Daoy (cell line): ENCODE measurements at regions not wholly inside any gene's neighbourhood (a gene's known extent, or its start where the extent isn't known, plus 50 kb on each side); places are given as distances from the start of the nearest gene placed in this dataset.

Experiments used
- DNase-seq: peaks from one replicate; pipeline ENCODE4 v3.0.0-alpha.2; 2015; ENCODE audit warnings: low read depth

DNA sequence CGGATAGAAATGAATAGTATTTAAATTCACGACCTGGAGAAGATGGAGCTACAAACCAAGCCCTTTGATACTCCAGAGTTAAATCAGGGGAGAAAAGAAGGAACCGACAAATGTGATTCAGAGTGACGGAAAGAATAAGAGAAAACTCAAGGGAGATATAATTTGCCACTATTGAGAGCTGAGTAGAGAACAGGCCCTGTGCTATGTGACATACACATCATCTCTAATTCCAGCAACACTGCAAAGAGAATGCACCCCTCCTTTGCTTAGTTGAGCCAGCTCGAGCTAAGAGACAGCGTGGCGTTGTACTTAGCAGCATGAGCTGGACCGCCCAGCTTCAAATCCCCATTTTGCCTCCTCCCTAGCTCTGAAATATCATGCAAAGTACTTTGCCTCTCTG is 266.4 kb upstream of the TENM3 start:
- DNase-seq: no peak

DNA sequence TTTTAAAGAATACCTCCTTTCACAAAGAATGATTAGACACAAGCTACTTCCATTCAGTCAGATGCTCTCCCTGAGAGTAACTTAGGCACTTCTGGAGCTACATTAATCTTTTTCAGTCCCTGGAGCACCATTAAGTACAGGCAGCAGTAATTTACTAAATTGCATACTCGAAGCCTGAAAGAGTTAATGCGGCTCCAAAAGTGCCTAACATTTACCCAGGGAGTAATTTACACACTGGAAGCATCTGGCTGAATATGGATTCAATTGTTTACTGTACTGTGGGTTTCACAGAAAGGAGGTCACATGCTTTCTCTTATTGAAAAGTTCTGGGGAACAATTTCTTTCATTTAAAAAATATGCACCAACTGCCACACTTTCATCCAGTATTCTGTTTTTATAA is 260.8 kb upstream of the TENM3 start:
- DNase-seq: no peak

DNA sequence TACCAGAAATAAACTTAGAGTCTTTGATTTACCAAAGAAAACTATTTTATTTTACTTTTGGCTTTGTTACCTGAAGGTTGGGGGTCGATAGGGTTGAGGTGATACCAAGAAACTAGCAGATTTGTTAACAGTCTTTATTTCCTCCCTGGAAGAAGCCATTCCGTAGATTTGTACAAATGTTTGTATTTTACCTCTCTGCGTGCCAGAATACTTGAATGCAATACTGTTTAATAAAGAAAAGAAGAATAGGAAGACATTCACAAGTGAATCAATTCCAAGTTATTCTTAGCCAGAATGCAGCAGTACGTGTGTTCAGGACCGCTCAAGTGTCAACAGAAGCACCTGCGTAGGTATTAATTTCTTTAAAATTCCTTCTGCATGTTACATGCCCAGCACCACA is 260.3 kb upstream of the TENM3 start:
- DNase-seq: no peak

DNA sequence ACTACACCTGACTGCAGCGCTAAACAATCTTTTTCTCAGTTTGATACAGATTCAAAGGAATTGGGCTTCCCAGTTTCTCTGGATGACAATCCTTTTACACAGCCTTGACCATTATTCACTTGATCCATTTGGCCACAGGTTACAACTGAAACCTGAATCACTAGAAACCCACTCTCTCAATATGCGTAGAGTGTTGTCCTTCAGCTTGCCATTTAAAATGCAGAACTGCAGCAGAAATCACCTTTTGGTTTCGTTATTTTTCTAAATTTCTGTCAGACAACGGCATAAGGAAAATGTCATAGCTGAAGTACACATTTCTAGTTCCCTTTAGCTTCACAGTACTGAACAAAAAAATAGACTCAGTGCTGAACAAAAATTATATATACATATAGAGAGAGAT is 255.8 kb upstream of the TENM3 start:
- DNase-seq: no peak

- no peak for DNase-seq
Observed at GRCh38 chr4:181989071-181989470, 254.1 kb upstream of the TENM3 start.

DNA sequence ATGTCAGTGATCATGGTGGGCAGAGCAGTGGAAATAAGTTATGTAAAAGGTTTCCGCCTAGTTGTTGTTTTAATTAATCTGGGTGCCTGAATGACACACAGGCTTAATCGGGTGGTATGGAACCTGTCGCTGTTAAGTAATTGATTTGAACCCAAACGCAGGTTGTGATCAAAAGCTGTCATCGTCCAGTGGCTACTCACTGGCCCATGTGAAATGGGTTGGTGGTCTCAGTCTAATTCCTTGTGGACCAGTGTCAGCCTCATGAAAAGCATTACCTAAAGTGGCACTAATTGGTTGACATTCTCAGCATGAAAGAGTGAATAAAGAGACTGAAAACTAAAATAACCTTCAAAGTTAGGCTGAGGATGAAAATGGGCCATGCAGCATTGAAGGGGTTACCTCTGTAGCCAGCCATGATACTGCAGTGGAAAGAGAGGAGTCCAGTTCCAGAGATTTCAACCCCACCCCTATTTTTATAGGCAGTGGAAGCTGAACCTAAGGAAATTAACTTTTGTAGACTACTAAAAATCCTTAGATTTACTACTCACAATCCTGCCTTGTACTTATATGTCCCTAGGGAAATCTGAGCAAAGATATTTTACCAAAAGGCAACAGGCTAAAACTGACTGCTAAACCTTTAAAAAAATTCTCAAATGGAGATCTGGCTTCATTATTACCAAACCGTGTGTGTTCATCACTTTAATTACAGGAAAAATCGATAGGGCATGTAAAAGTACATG is 251.7 kb upstream of the TENM3 start:
- DNase-seq: no peak

DNA sequence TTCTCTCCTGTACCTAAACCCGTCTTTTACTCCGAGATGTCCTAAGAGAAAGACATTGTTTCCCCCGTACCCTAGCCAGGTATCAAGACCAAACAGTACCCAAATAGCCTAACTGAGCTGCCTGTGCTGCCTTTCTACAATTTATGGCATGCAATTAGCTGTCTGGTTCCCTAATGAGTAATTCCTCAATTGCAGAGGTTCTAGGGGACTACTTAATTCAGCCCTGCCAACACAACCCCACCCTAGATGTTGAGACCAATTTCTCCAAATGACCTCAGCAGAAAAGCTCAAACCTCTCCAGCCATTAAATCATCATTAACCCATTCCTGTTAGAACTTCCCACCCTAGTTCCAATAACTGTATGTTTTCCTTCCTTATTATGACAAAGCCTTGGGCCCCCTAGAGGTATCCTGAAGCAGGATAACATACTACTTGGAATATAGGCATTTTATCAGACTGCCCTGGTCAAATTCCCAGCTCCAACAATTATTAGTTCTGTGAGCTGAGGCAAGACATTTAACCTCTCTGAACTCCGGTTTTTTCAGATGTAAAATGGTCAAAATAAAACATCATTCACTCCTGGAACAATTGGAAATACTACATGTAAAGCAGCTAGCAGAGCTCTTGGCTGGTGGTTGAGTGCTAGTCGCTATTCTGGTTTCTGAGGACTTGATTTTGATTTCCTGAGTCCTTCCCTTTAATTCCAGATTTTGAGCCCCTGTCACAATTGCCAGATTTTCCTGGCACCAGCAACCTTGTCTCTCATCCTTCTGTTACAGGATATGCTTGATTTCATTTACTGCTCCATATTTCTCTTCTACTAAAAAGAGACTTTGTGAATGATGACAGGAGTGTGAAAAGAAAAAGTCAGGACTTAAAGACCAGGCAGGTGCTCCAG is 244.6 kb upstream of the TENM3 start:
- no peak for DNase-seq

- no peak for DNase-seq
Observed at GRCh38 chr4:182000077-182000476, 243.1 kb upstream of the TENM3 start.

DNA sequence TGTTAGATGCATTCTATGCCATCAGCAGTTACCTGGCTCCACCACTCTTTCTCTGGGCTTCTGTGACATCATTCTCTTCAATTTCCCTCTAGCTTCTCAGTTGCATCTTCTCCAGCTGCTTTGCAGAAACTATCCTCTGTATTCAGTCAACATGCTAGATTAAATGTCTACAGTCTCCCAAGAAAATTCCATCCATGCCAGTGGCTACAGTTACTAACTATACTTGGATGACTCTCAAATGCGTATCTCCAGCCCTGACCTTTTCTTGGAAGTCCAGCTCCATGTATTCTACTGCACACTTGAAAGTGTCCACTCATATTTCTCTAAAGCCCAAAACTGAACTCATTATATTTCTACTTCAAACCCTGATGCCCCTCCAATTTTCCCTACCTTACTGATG is 232.3 kb upstream of the TENM3 start:
- DNase-seq: no peak

DNA sequence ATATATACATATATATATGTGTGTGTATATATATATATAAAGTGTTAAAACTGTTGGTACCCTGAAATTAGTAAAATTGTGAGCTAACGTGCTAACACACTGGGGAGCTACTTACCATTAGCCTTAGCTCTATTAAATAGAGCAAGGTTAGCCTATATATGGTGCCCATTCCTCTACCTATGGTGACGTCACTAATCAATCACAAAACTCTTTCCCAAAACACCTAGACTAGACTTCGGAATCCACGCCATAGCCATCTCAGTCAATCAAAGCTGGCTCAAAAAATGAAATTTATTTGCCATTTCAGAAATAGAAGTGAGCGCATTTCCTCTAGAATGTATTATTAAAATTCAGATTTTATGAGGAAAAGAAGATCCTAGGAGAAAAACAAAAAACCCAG is 229.0 kb upstream of the TENM3 start:
- DNase-seq: no peak

DNA sequence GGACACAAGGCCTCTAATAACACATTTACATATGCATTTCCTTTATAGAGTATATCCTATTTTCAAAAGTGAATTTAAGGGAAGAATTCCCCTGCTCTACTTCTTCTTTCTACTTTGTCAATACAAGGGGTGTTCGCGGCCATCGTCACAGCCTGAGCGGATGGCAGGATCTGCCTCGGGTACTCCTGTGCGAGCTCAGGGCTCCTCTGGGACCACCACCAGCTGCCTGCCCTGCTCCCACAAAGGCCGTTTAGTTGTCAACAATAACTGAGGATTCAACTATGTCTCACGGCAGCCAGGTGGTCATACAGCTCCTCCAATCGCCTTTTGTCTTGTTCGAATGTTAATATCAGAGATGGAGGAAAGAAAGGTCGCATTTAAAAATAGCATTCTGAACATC is 228.2 kb upstream of the TENM3 start:
- DNase-seq: no peak

GRCh38 chr4:182015893-182016292 is 227.3 kb upstream of the TENM3 start:
- peak; percentile 63 for DNase-seq

GRCh38 chr4:182017038-182017437 is 226.2 kb upstream of the TENM3 start:
- DNase-seq: peak; percentile 20

DNA sequence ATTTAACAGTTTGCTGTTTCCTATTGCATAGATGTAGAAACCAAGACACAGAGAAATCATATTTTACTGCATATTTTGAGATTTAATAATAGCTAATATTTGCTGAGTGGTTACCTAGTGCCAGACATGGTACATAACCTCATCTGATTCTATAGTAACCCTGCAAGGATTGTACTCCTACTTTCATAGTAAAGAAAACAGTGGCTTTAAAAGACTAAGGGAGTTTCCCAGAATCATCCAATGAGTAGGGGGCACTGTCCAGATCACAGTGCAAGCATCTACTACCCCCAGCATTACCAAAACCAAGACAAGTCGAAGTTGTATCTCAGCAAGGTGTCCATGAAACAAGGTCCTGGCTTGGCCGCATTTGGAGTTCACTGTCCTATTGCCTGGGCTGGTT is 224.5 kb upstream of the TENM3 start:
- DNase-seq: no peak

DNA sequence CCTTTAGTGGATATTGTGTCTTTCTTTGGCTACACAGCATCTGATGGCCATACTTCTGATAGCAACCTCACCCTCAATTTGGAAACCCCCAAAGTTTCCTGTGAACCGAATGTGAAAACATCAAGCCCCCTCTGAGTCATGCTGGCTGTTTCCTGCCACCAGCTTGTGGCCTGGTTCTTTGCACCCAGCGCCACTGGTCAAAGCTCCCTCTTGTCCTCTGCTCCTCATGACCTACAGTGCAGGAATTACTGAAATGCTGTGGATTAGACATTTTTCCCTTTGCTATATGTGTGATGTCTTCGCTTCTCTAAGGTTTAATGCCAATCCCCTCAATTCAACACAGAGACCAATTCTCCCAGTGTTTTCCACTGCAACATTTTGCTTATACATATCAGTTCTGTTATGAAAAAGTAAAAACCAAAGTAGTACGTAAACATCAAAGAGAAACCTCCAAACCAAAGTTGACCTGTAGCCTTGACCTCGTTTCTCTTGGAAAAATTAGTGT is 224.0 kb upstream of the TENM3 start:
- peak; percentile 43 for DNase-seq

DNA sequence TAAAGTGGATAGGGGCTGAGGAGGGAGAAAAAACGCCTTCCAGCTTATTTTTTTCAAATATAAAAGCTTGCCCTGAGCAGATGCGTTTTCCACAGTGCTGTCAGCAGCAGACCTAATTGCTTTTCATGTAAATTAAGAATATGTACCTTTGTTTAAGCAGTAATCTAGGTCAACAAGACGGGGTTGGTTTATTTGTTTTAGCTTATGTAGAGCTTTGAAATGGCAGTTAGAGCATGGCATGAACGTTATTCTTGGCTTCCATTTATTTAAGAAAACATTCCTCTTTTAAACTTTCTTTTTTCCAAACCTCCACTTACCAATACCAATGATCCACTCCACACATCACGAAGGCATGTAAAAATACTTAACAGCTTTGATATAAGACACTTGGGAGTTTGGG is 220.3 kb upstream of the TENM3 start:
- no peak for DNase-seq

- no peak for DNase-seq
Observed at GRCh38 chr4:182023469-182023868, 219.7 kb upstream of the TENM3 start.

GRCh38 chr4:182042945-182043344 is 200.3 kb upstream of the TENM3 start:
- no peak for DNase-seq

GRCh38 chr4:182048871-182049270 is 194.3 kb upstream of the TENM3 start:
- DNase-seq: no peak

- DNase-seq: no peak
Observed at GRCh38 chr4:182056866-182057265, 186.3 kb upstream of the TENM3 start.

DNA sequence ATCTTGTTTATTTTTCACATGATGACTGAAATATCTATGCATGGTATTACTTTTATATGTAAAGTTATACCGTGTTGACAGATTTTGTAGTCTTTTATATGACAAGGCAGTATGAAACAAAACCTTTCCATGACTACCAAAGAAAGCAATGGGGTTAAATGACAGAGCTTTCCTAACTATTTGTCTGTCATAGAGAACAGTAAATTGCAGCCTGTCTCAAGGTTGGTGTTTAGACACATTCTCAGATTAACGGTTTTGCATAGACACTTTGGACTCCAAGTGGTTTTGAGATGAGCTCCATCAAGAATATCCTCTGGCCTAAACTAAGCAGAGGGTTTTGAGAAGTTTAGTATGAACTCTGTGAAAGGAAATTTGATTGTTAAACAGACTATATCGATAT is 180.7 kb upstream of the TENM3 start:
- DNase-seq: no peak

GRCh38 chr4:182062936-182063335 is 180.3 kb upstream of the TENM3 start:
- peak; percentile 21 for DNase-seq

DNA sequence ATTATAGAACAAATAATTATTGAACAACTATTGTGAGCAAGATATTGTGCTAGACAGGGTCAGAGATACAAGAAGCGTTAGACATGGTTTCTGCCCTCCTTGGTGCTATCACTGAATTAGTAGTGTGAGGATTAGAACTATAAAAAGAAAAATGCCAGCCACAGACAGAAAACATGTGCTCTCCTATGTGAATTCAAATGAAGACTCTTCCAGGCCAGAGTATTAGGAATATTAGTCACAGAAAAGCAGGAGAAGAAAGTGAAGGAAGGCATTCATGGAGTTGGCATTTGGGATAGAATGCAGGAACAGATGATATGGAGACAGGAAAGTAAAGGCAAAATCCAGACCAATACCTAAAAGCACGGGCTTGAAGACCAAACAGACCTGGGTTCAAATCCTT is 179.6 kb upstream of the TENM3 start:
- DNase-seq: no peak
